Esophagus squamous epithelium (tissue), 5 donors: ENCODE measurements at regions not wholly inside any gene's neighbourhood (a gene's known extent, or its start where the extent isn't known, plus 50 kb on each side); places are given as distances from the start of the nearest gene placed in this dataset.

Experiments used
- DNase-seq: peaks from one replicate; lab custom pipeline; 2025; lab: John Stamatoyannopoulos, UW
- H3K27ac ChIP-seq, 4 donors: fragments of 200-600 bp; sonication (generic); one replicate each; pipeline ENCODE4 v1.5.1; 2016 to 2019; ENCODE audit warnings: mild to moderate bottlenecking in 1 of 4
- H3K27me3 ChIP-seq, 4 donors: fragments of 200-600 bp; sonication (generic); 1 replicate in 3 of 4; 2 replicates in 1 of 4; pipeline versions ENCODE4 v1.5.1 to v1.6.0; 2017 to 2021; ENCODE audit warnings: antibody characterized with exemption in 1 of 4
- H3K36me3 ChIP-seq, 3 donors: fragments of 200-600 bp; sonication (generic); one replicate each; pipeline ENCODE4 v1.5.1; 2016 to 2019
- H3K4me1 ChIP-seq, 3 donors: fragments of 200-600 bp; sonication (generic); one replicate each; pipeline ENCODE4 v1.5.1; 2017 to 2019
- H3K4me3 ChIP-seq, 4 donors: fragments of 200-600 bp; sonication (generic); 1 replicate in 3 of 4; 2 replicates in 1 of 4; pipeline ENCODE4 v1.5.1; 2016 to 2019; ENCODE audit warnings: mild to moderate bottlenecking in 2 of 4, moderate library complexity in 1 of 4
- H3K9me3 ChIP-seq, 3 donors: fragments of 200-600 bp; sonication (generic); one replicate each; pipeline ENCODE4 v1.5.1; 2016 to 2019
- POLR2A ChIP-seq, 4 donors: fragments of 450-650 bp; IDR thresholded peaks; one replicate each; pipeline ENCODE4 v1.6.1; 2017; ENCODE audit warnings: antibody characterized with exemption in 4 of 4, mild to moderate bottlenecking in 4 of 4, moderate library complexity in 3 of 4
- WGBS, 2 donors: methylation state at CpG; one replicate each; pipeline ENCODE4 v1.1.5; 2018; 5-methylcytosine and 5-hydroxymethylcytosine counted together
- intact Hi-C: fragments of 100-400 bp; cut with DNase I; formaldehyde crosslinking; loops from one replicate; pipeline ENCODE4 v1.15.0; 2022
- TF ChIP-seq, protein P1 (sequence below), 6 experiments: fragments of 450-650 bp in 4 of 6; fragments of 200-600 bp in 2 of 6; sonication (generic) in 2 of 6; IDR thresholded peaks; one replicate each; pipeline ENCODE4 v1.5.1; 2016 to 2019; ENCODE audit warnings: antibody characterized with exemption in 6 of 6, mild to moderate bottlenecking in 4 of 6, moderate library complexity in 4 of 6
- donor health status: DM: yes; HTN: yes; CAD: no.

DNA sequence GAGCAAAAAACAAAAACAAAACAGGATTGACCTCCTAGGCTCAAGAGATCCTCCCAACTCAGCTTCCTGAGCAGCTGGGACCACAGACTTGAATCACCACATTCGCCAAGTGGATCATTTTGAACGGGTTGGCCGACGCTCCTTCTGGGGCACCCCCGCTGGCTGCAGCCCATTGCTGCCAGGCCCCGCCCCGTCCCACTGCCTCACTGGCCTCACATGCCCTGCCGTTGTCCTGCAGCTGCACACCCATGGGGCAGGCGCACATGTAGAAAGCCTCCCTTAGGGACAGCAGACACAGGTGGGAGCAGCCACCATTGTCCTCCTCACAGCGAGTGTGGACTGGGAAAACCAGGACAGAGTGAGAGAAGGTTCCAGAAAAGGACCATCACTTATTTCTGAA is 154.5 kb downstream of the CRYBB2 start:
- WGBS, 2 donors, result 75 to 97% methylated on average over 6 to 8 of the region's 10 CpGs
- no peaks in the 10 kb centered on the region for H3K4me1 ChIP-seq
- intact Hi-C loops, result no loop called here
- TF ChIP-seq, protein P1, sequence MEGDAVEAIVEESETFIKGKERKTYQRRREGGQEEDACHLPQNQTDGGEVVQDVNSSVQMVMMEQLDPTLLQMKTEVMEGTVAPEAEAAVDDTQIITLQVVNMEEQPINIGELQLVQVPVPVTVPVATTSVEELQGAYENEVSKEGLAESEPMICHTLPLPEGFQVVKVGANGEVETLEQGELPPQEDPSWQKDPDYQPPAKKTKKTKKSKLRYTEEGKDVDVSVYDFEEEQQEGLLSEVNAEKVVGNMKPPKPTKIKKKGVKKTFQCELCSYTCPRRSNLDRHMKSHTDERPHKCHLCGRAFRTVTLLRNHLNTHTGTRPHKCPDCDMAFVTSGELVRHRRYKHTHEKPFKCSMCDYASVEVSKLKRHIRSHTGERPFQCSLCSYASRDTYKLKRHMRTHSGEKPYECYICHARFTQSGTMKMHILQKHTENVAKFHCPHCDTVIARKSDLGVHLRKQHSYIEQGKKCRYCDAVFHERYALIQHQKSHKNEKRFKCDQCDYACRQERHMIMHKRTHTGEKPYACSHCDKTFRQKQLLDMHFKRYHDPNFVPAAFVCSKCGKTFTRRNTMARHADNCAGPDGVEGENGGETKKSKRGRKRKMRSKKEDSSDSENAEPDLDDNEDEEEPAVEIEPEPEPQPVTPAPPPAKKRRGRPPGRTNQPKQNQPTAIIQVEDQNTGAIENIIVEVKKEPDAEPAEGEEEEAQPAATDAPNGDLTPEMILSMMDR (IDR thresholded peaks at IDR 0.05), result no peak
- no peak for TF ChIP-seq POLR2A (IDR thresholded peaks at IDR 0.05)
- no peak overlapping the region for H3K27ac ChIP-seq
- H3K4me3 ChIP-seq, result no peak overlapping the region
- no peaks in the 10 kb centered on the region for H3K27me3 ChIP-seq
- H3K9me3 ChIP-seq, result no peaks in the 10 kb centered on the region
- H3K36me3 ChIP-seq, result peaks cover 0 to 77% (median 0%) of the 10 kb centered on the region in 3 donors
- DNase-seq, result no peak

GRCh38 chr22:25374869-25375268 is 155.4 kb downstream of the CRYBB2 start:
- 83 to 86% methylated on average over 3 to 4 of the region's 4 CpGs for WGBS, 2 donors
- TF ChIP-seq POLR2A (IDR thresholded peaks at IDR 0.05), result no peak
- TF ChIP-seq, protein P1 (IDR thresholded peaks at IDR 0.05), result no peak
- Histone ChIP-seq H3K9me3 (no peaks in the 10 kb centered on the region), H3K27ac (no peak overlapping the region), H3K4me3 (no peak overlapping the region), H3K4me1 (no peaks in the 10 kb centered on the region), H3K36me3 (peaks cover 0 to 84% (median 0%) of the 10 kb centered on the region in 3 donors), H3K27me3 (no peaks in the 10 kb centered on the region)
- DNase-seq, result no peak
- intact Hi-C loops, result no loop called here

- peaks cover 0 to 86% (median 0%) of the 10 kb centered on the region in 3 donors for H3K36me3 ChIP-seq
- no peak for DNase-seq
- H3K4me3 ChIP-seq, result no peak overlapping the region
- no peaks in the 10 kb centered on the region for H3K4me1 ChIP-seq
- intact Hi-C loops, result no loop called here
- H3K9me3 ChIP-seq, result no peaks in the 10 kb centered on the region
- no peak overlapping the region for H3K27ac ChIP-seq
- 88 to 100% methylated on average over 2 to 5 of the region's 11 CpGs for WGBS, 2 donors
- H3K27me3 ChIP-seq, result no peaks in the 10 kb centered on the region
- no peak for TF ChIP-seq POLR2A (IDR thresholded peaks at IDR 0.05)
- TF ChIP-seq, protein P1 (IDR thresholded peaks at IDR 0.05), result no peak
Observed at GRCh38 chr22:25375683-25376082, 156.2 kb downstream of the CRYBB2 start.

DNA sequence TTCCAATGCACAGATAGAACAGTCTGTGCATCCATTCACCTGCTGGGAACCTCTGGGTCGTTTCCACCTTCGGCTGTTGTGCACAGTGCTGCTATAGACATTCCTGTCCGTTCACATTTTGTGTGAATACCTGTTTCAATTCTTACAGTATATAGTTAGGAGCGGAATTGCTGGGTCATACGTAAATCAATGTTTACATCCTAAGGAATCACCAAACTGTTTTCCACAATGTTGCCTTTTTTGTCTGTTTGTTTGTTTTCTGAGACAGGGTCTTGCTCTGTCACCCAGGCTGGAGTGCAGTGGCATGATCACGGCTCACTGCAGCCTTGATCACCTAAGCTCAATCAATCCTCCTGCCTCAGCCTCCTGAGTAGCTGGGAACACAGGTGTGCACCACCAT is 158.3 kb downstream of the CRYBB2 start:
- H3K4me3 ChIP-seq, result no peak overlapping the region
- H3K9me3 ChIP-seq, result no peaks in the 10 kb centered on the region
- H3K27ac ChIP-seq, result no peak overlapping the region
- H3K4me1 ChIP-seq, result no peaks in the 10 kb centered on the region
- peaks cover 0 to 83% (median 0%) of the 10 kb centered on the region in 3 donors for H3K36me3 ChIP-seq
- no peak for TF ChIP-seq POLR2A (IDR thresholded peaks at IDR 0.05)
- WGBS, 2 donors, result 96 to 97% methylated on average over 6 of the region's 6 CpGs
- intact Hi-C loops, result no loop called here
- DNase-seq, result no peak
- H3K27me3 ChIP-seq, result no peaks in the 10 kb centered on the region

GRCh38 chr22:25380122-25380747 is 160.8 kb downstream of the CRYBB2 start:
- H3K9me3 ChIP-seq, result no peaks in the 10 kb centered on the region
- H3K36me3 ChIP-seq, result peaks cover 0 to 61% (median 0%) of the 10 kb centered on the region in 3 donors
- intact Hi-C loops, result no loop called here
- H3K4me3 ChIP-seq, result no peak overlapping the region
- TF ChIP-seq POLR2A (IDR thresholded peaks at IDR 0.05), result no peak
- TF ChIP-seq, protein P1 (IDR thresholded peaks at IDR 0.05), result no peak
- no peak overlapping the region for H3K27ac ChIP-seq
- H3K4me1 ChIP-seq, result no peaks in the 10 kb centered on the region
- DNase-seq, result no peak
- H3K27me3 ChIP-seq, result no peaks in the 10 kb centered on the region
- WGBS, 2 donors, result 65 to 93% methylated on average over 2 to 4 of the region's 5 CpGs
